ENCODE measurements at regions not wholly inside any gene's neighbourhood (a gene's known extent, or its start where the extent isn't known, plus 50 kb on each side); places are given as distances from the start of the nearest gene placed in this dataset.
A peak's percentile ranks its signal among the peaks of the same experiment; 100 is the strongest.

DNA sequence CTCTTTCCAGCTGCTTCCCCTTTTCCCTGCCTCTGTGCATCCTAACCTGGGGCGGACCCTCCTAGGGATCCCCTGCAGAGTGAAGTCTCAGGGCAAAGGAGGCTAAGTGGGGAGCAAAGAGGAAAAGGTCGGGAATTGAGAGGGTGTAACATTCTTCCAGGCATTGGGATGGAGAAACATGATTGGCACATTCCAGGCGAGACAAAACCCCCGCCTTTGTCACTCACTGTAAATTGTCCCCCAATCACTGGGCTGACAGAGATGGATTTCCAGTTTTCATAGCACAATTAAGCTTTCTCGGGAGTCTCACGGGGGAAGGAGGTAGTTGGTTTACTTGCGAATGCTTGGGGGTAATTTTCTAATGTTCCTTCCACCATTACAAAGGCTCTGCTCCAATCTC, 74.9 kb downstream of the MIAT start:
- no peak for ATAC-seq
- DNase-seq: no peak
- intact Hi-C loops (cut with DNase I, micrococcal nuclease): no loop called here

DNA sequence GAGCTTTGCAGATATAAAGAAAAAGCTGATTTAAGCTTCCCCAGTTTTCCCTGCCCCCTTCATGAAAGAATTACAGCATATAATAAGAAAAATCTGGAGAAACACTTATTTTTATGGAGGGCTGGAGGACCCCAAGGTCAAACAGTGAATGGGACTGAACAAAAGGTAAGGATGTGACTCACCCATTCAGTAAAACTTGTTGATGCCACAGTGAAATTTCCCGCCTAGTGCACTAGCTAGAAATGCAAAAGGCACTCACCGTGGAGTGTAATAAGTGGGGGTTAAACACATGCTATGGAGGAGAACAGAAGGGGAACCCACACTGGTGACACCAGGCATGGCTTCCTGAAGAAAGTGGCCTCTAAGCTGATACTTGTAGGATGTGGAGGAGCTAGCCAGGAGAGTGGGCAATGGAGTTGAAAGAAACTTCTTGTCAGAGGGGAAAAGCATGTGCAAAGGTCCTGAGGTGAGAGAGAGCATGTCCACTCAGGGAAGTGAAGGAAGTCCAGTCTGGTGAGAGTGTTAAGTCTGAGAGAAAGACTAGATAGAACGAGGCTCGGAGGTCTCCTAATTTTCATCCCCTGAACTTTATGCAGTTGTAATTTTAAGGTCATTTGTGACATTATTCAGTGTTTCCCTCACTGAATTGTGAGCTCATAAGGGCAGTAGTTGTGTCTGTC, 77.1 kb downstream of the MIAT start:
- ATAC-seq: no peak
- intact Hi-C loops (cut with DNase I, micrococcal nuclease): no loop called here

GRCh38 chr22:26735019-26735409, 77.6 kb downstream of the MIAT start:
- no peak for ATAC-seq
- DNase-seq: no peak
- intact Hi-C loops (cut with DNase I, micrococcal nuclease): no loop called here

More for the DNA sequence above, 77.1 kb downstream of the MIAT start:
- DNase-seq: no peak

DNA sequence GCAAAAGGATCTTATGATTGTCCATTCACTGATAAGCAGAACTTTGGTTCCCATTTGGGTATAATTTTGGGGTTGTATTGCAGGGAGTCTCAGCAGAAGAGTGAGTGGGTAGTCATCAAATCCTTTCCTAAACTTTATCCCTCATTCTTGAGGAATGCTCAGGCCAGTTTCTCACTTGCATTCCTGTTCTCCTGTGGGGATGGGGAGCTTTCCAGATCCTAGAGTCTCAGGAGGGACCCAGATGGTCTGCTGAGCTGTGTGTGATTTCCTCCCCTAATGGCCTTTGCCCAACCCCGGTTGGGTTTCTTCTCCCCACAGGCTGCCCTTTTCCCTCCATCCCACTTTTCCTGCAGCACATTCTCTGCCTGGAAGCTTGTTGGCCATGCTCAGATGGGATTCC, 79.9 kb downstream of the MIAT start:
- intact Hi-C loops (cut with DNase I, micrococcal nuclease): no loop called here
- no peak for DNase-seq
- ATAC-seq: no peak

DNA sequence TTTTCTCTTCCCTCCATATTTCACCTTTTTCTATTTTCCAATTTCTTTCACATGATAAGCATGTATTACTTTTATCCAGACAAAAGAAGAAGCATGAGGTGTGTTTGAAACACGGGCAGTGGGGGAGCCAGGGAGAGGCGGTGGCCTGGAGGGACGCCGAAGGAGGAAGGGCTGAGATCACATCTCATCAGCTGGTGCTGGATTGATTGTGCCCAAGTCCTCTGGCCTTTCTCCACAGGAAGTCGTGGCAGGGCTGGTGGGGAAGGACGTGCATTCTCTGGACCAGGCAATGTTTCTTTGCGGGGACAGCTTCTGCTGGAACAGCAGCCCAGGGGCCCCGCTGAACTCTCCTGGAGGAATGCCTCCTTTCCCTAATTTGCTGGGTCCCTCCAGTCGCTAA, 82.9 kb downstream of the MIAT start:
- ATAC-seq: no peak
- intact Hi-C loops (cut with DNase I, micrococcal nuclease): no loop called here
- no peak for DNase-seq

DNA sequence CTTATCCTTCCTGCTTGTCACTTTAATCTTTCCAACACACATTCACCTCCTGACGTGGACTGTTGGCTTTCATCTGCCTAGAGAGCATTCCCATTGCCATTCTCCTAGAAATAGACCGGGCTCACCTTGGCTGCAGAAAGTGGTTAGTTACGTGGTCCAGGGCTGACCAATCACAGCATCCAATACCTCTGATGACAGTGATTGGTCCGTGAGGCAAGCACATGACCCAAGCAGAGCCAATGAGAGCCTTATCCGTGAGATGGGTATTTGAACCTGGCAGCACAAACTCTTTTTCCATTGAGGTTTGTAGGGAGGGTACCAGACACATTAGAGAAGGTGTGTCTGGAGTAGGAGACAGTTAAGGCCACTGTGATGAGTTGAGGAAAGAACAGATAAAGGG, 85.8 kb downstream of the MIAT start:
- ATAC-seq (no peak), DNase-seq (no peak)
- intact Hi-C loops (cut with DNase I, micrococcal nuclease): no loop called here

GRCh38 chr22:26744892-26745808, 87.8 kb downstream of the MIAT start:
- peak; percentile 93 for ATAC-seq
- DNase-seq: peak in 1 of 2 donors; percentile 37
- intact Hi-C loops (cut with DNase I, micrococcal nuclease): no loop called here

- intact Hi-C loops (cut with DNase I, micrococcal nuclease): no loop called here
- no peak for ATAC-seq
- no peak for DNase-seq
These were observed 88.9 kb downstream of the MIAT start for GRCh38 chr22:26746311-26746710.

DNA sequence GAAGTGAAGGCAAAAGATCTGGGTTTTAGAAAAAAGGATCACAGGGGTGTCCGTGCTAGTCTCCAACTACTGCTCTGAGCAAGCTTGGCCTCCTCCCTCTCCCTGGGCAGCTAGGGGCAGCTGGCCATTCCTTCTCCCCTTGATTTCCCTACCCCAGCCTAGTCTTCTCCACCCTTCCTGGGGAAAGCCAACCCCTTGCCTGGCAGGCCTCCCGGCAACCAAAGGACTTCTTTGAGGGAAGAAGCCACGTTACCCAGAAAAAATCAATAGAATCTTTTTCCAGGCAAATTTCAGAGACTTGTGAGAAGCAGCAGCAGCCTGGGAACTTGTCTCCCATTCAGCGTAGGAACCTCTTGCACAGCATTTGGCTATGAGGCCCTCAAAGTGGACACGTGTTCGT, 91.5 kb downstream of the MIAT start:
- ATAC-seq (no peak), DNase-seq (no peak)
- intact Hi-C loops (cut with DNase I, micrococcal nuclease): no loop called here

GRCh38 chr22:26751217-26751616, 93.8 kb downstream of the MIAT start:
- no peak for ATAC-seq
- intact Hi-C loops (cut with DNase I, micrococcal nuclease): loop anchor here in 1 of 2 donors (10.0 kb wide), 1 partner anchor 1254 kb away; no protein-coding TSS in a partner anchor
- no peak for DNase-seq

DNA sequence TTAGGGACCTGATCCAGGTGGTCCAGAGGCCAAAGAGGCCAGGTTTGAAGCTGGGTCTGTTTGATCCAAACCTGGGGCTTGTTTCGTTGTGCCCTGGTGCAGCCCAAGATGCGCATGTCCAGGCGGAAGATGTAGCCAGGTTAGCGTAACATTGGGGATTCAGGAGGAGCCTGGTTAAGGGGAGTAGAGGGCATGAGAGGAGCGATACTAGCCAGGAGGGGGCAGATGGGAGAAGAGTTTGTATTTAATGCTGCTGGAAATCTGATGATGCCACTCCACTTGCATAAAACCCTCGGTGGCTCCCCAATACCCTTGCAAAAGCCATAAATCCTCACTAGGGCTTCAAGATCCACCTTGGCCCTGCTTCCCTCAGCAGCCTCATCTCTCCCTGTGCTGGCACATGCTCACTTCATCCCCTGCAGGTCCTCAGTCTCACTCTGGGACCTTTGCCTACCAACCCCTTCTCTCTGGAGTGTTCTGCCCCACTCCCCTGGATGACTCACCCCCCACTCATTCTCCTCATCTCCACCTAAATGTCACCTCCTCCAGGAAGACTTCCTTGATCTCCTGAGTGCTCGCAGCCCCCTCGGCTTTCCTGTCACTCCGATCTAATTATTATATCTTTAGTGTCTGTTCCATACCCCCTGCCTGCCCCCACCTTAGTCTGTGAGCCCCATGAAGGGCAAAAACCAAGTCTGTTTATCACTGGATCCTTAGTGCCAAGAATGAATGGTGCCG, 95.9 kb downstream of the MIAT start:
- no peak for ATAC-seq
- intact Hi-C loops (cut with DNase I, micrococcal nuclease): loop anchor here in 1 of 2 donors (10.0 kb wide), 1 partner anchor 1252 kb away; no protein-coding TSS in a partner anchor
- DNase-seq: no peak

DNA sequence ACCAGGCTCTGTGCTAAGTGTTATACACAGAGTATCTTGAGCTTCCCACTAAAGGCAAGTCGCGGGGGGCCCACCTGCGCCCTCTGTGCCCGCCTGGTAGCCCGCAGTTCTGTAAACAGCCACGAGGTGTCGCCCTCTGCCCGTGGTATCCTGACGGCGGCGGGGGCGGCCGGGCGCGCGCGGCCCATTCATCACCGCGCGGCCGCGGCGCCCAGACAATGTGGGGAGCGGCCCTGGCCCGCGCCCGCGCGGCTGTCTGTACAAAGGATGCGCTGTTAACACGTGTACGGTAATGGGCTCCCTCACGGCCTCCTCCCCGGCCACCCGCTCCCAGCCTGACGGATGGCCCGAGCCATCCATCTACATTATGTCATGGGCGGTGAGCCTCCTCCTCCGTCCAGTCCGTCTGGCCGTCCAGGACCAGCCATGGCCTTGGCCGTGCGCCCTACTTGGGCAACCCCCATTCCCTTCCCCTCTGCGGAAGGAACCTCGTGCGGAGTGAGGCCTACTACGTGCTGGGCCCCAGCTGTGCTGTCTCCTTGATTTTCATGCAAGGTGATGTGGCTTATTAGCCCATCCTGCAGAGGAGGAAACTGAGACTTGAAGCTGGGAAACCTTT, 99.4 kb downstream of the MIAT start:
- peak; percentile 90 for ATAC-seq
- DNase-seq: peak; percentile 36 to 70
- intact Hi-C loops (cut with DNase I, micrococcal nuclease): loop anchor here in 1 of 2 donors (5.0 to 10.0 kb wide), 2 partner anchors 1051 to 1248 kb away; no protein-coding TSS in a partner anchor

DNA sequence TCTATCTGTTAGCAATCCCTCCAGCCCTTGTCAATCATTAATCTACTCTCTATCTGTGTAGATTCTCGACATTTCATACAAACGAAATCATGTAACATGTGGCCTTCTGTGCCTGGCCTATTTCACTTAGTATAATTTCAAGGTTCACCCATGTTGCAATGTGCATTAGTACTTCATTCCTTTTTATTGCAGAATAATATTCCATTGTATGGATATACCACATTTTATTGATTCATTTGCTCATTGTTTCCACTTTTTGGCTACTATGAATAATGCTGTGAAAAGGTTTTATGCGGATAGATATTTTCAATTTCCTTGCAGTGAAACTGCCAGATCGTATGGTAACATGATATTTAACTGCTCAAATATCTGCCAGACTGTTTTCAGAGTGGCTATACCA, 100.1 kb downstream of the MIAT start:
- intact Hi-C loops (cut with DNase I, micrococcal nuclease): loop anchor here in 1 of 2 donors (5.0 to 10.0 kb wide), 2 partner anchors 1050 to 1247 kb away; no protein-coding TSS in a partner anchor
- no peak for DNase-seq
- ATAC-seq: no peak

DNA sequence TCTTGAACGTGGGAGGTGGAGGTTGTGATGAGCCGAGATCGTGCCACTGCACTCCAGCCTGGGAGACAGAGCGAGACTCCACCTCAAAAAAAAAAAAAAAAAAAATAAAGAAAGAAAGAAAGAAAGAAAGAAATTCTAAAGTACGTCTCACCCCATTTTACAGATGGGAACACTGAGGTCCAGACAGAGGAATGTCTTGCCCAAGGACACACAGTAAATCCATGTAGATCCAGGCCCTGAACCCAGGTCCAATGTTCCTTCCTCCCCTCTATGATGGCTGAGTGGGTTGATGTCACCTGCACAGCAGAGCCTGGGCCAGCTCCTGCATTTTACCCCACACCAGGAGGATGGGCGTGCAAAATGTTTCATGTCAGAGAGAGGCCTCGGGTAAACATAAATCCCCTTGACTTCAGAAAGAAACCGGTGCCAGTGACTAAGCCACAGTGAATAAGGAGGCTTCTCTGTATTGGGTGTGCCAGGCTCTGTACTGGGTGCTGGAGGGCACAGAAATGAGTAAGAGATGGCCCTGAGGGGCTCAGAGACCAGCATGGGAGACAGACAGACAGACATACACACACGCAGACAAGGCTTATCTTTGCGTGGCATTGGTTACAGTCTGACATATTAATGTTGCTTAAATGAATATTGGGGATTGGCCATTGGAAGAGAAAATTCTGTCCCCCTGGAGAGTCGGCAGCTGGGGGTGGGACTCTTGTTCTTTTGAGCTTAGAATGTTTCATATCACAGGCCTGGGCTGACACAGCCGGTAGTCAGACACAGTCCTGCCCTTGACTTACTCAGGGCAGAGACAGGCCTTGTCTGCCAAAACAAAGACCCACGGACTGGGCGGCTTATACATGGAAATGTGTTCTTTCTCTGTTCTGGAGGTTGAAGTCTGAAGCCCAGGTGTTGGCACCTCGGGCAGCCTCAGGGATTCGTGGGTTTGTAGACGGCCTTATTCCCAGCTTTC, 105.4 kb downstream of the MIAT start:
- intact Hi-C loops (cut with DNase I, micrococcal nuclease): no loop called here
- ATAC-seq: no peak
- DNase-seq: no peak

DNA sequence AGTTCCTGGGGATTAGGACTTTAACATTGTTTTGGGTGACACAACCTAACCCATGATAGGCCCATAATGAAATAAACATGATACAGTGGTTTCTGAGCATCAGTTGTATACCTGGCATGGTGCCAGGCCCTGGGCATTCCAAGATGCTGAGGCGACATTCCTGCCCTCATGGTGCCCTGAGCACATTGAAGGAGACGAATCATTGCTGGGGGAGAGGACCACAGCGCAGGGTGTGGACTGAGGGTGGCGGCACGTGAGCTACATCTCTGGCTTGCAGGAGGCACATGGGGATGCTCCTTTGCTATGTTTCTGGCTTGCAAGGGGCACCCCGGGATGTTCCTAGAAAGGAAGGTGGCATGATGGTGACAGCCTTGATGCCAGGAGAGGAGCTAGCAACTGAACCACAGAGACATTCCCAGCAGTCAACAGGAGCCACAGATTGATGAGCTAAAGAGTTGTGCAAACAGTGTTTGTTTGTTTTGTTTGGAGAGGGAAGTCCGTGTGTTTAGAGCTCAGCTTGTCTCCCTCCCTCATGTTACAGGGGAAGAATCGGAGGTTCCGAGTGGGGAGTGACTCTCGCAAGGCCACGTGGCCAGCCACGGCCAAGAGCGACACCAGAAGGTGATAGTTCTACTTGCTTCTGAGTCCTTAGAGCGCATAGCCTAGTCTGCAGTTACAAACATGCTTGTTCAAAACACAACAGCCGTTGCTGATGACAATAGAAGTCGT, 106.4 kb downstream of the MIAT start:
- DNase-seq (no peak), ATAC-seq (no peak)
- intact Hi-C loops (cut with DNase I, micrococcal nuclease): no loop called here

GRCh38 chr22:26766510-26767350, 109.3 kb downstream of the MIAT start:
- intact Hi-C loops (cut with DNase I, micrococcal nuclease): no loop called here
- no peak for ATAC-seq
- no peak for DNase-seq

All from left colon (tissue), 2 donors.